Effector memory CD8-positive, alpha-beta T cell (primary cell): ENCODE measurements at regions not wholly inside any gene's neighbourhood (a gene's known extent, or its start where the extent isn't known, plus 50 kb on each side); places are given as distances from the start of the nearest gene placed in this dataset.
A peak's percentile ranks its signal among the peaks of the same experiment; 100 is the strongest.

Experiments
- ATAC-seq: fragments of 150-1000 bp; cut with Tn5 transposase; replicated peaks from 2 replicates; pipeline ENCODE4 v1.10.0; 2021; ENCODE audit warnings: mild to moderate bottlenecking, moderate library complexity
- DNase-seq, 3 experiments: peaks; one replicate each; pipeline ENCODE4 v3.0.0; 2021
- H3K27ac Mint-ChIP-seq, 2 donors: one replicate each; pipeline ENCODE4 v1.8.0; 2022; ENCODE audit warnings: mild to moderate bottlenecking in 2 of 2, mixed read lengths in 2 of 2, moderate library complexity in 2 of 2
- H3K27me3 Mint-ChIP-seq, 2 donors: one replicate each; pipeline ENCODE4 v1.8.0; 2022; ENCODE audit warnings: mixed read lengths in 2 of 2
- H3K36me3 Mint-ChIP-seq: one replicate; pipeline ENCODE4 v1.8.0; 2022; ENCODE audit warnings: mild to moderate bottlenecking, moderate library complexity, mixed read lengths; ENCODE audit not compliant: insufficient read depth
- H3K4me1 Mint-ChIP-seq, 2 donors: one replicate each; pipeline ENCODE4 v1.8.0; 2022; ENCODE audit warnings: low read depth in 2 of 2, mixed read lengths in 2 of 2
- H3K4me3 Mint-ChIP-seq, 2 donors: one replicate each; pipeline ENCODE4 v1.8.0; 2022; ENCODE audit warnings: mild to moderate bottlenecking in 2 of 2, mixed read lengths in 2 of 2, moderate library complexity in 2 of 2
- H3K9me3 Mint-ChIP-seq, 2 donors: one replicate each; pipeline ENCODE4 v1.8.0; 2022; ENCODE audit warnings: mixed read lengths in 2 of 2

- Mint-ChIP-seq H3K9me3 (no peaks in the 10 kb centered on the region), H3K4me3 (peak overlapping the region; percentile 40 to 85), H3K4me1 (peaks cover 48 to 52% of the 10 kb centered on the region in 2 donors), H3K27ac (peak overlapping the region; percentile 94 to 100), H3K36me3 (peaks cover 3% of the 10 kb centered on the region), H3K27me3 (no peaks in the 10 kb centered on the region)
- ATAC-seq (peak; percentile 35), DNase-seq (no peak)
These were observed 106.0 kb upstream of the TAF1B start for GRCh38 chr2:9737053-9737875.

- Mint-ChIP-seq H3K9me3 (no peaks in the 10 kb centered on the region), H3K4me1 (peaks cover 48 to 52% of the 10 kb centered on the region in 2 donors), H3K27me3 (no peaks in the 10 kb centered on the region), H3K27ac (peak overlapping the region; percentile 94 to 100), H3K36me3 (peaks cover 3% of the 10 kb centered on the region), H3K4me3 (peak overlapping the region; percentile 85 to 92)
- DNase-seq (no peak), ATAC-seq (no peak)
These were observed 105.2 kb upstream of the TAF1B start for GRCh38 chr2:9738062-9738461.

DNA sequence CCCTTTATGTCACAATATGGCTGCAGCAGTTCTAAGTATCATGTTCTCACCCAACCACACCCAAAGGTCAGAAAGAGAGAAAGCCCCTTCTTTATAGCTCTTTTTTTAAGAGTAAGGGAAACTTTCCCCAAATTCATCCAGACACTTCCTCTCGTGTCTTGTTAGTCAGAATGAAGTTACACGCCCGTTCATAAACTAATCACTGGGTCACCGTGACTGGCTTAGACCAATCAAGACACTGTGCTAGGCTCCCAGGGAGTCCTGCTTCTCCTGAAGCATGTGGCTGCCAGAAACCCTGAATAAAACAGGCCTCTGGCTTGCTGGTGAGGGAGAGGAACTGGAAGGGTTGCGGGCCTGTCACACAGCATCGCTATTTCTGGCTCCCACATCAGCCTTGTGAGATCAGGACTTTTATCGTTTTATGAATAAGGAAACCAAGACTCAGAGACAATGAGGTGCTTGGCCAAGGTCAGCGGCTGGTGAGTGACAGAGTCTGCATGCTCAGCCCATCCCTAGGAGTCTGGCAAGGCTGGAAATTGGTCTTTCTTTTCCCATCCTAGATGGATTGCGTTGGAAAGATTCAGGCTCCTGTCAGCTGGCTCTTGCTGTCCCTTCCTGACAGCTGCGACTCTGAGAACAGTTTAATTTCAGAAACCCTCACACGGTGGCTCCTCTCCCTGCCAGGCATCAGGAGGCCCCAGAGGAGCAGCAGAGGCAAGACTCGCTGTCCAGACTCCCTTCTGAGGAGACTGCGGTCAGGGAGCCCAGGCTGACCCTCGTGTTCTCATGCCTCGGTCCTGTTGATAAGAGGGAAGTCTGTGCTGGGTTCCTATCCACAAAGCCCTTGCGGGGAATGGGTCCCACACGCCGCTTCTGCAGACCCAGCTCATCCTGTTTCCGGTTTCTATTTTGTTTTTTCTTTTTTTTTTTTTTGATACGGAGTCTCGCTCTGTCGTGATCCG is 104.5 kb upstream of the TAF1B start:
- Mint-ChIP-seq H3K9me3 (no peaks in the 10 kb centered on the region), H3K27me3 (no peaks in the 10 kb centered on the region), H3K4me1 (peaks cover 48 to 56% of the 10 kb centered on the region in 2 donors), H3K36me3 (peaks cover 3% of the 10 kb centered on the region), H3K27ac (peak overlapping the region; percentile 94 to 100), H3K4me3 (peak overlapping the region; percentile 85 to 92)
- ATAC-seq (peak; percentile 12), DNase-seq (peak in 1 of 3 experiments; percentile 14)

- Mint-ChIP-seq H3K27ac (peak overlapping the region; percentile 94 to 100), H3K36me3 (peaks cover 3% of the 10 kb centered on the region), H3K4me1 (peaks cover 48 to 56% of the 10 kb centered on the region in 2 donors), H3K4me3 (peak overlapping the region; percentile 85 to 92), H3K9me3 (no peaks in the 10 kb centered on the region), H3K27me3 (no peaks in the 10 kb centered on the region)
- ATAC-seq (peak; percentile 77), DNase-seq (peak in 2 of 3 experiments; percentile 36 to 54)
These were observed 103.7 kb upstream of the TAF1B start for GRCh38 chr2:9739531-9739964.

GRCh38 chr2:9740382-9741073 is 102.7 kb upstream of the TAF1B start:
- no peaks in the 10 kb centered on the region for H3K9me3 Mint-ChIP-seq
- H3K27me3 Mint-ChIP-seq = no peaks in the 10 kb centered on the region
- H3K27ac Mint-ChIP-seq = peak overlapping the region; percentile 81 to 94
- peaks cover 3% of the 10 kb centered on the region for H3K36me3 Mint-ChIP-seq
- no peak for DNase-seq
- H3K4me3 Mint-ChIP-seq = no peak overlapping the region
- H3K4me1 Mint-ChIP-seq = peaks cover 46 to 48% of the 10 kb centered on the region in 2 donors
- ATAC-seq = no peak

GRCh38 chr2:9741110-9741509 is 102.2 kb upstream of the TAF1B start:
- Mint-ChIP-seq H3K4me3 (no peak overlapping the region), H3K27ac (peak overlapping the region in 1 of 2 donors; percentile 81)

GRCh38 chr2:9742601-9743000 is 100.7 kb upstream of the TAF1B start:
- Mint-ChIP-seq H3K27ac (no peak overlapping the region), H3K36me3 (peaks cover 3% of the 10 kb centered on the region), H3K4me3 (no peak overlapping the region), H3K9me3 (no peaks in the 10 kb centered on the region), H3K4me1 (peaks cover 28 to 34% of the 10 kb centered on the region in 2 donors), H3K27me3 (no peaks in the 10 kb centered on the region)
- ATAC-seq (no peak), DNase-seq (no peak)

More at GRCh38 chr2:9741110-9741509, 102.2 kb upstream of the TAF1B start:
- DNase-seq (no peak), ATAC-seq (no peak)
- Mint-ChIP-seq H3K27me3 (no peaks in the 10 kb centered on the region), H3K36me3 (peaks cover 3% of the 10 kb centered on the region), H3K9me3 (no peaks in the 10 kb centered on the region), H3K4me1 (peaks cover 40 to 42% of the 10 kb centered on the region in 2 donors)

DNA sequence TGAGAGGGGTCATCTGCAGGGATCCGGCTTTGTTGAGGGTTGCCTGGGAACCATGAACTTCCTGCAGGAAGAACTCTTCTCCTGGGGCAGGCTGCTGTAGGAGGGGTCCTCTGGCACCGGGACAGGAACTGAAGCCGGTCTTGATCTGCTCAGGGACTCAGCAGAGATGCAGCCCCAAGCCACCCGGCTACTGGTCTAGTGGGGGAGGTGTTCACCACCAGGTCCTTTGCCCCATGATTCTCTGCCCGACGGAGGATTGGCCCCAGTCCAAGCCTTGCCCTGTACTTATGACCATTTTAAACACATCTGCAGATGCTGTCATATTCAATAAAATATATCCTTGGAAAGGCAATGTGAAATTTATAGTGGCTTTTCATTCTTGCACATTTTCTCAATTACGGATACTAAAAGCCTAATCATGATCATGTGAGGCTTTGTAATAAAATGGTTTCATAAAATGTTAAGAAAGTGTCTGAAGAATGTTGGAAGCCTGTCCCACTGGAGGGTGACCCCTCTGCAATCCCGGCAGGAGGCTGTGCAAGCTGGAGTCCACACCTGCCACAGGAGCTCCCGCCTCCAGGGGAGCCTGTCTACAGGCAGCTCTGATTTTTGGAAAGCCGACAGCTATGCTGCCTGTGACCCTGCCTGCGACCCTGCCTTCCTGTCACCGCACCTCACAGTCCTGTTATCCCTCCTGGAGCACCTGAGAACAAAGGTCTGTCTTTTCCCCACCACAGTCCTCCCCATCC is 98.8 kb upstream of the TAF1B start:
- Mint-ChIP-seq H3K27me3 (no peaks in the 10 kb centered on the region), H3K36me3 (no peaks in the 10 kb centered on the region), H3K4me1 (peaks cover 14 to 19% of the 10 kb centered on the region in 2 donors), H3K9me3 (no peaks in the 10 kb centered on the region), H3K4me3 (no peak overlapping the region), H3K27ac (peak overlapping the region in 1 of 2 donors; percentile 54)
- ATAC-seq (no peak), DNase-seq (no peak)

GRCh38 chr2:9745153-9745899 is 97.9 kb upstream of the TAF1B start:
- no peak for DNase-seq
- H3K4me1 Mint-ChIP-seq = peaks cover 8 to 16% of the 10 kb centered on the region in 2 donors
- no peak for ATAC-seq
- H3K27me3 Mint-ChIP-seq = no peaks in the 10 kb centered on the region
- H3K9me3 Mint-ChIP-seq = no peaks in the 10 kb centered on the region
- no peak overlapping the region for H3K4me3 Mint-ChIP-seq
- no peaks in the 10 kb centered on the region for H3K36me3 Mint-ChIP-seq
- peak overlapping the region; percentile 23 to 54 for H3K27ac Mint-ChIP-seq

- DNase-seq = no peak
- Mint-ChIP-seq H3K27ac (no peak overlapping the region), H3K36me3 (peaks cover 4% of the 10 kb centered on the region), H3K27me3 (no peaks in the 10 kb centered on the region), H3K4me1 (peaks cover 26 to 29% of the 10 kb centered on the region in 2 donors), H3K9me3 (no peaks in the 10 kb centered on the region), H3K4me3 (no peak overlapping the region)
- ATAC-seq = no peak
These were observed 95.9 kb upstream of the TAF1B start for GRCh38 chr2:9747396-9747795.

DNA sequence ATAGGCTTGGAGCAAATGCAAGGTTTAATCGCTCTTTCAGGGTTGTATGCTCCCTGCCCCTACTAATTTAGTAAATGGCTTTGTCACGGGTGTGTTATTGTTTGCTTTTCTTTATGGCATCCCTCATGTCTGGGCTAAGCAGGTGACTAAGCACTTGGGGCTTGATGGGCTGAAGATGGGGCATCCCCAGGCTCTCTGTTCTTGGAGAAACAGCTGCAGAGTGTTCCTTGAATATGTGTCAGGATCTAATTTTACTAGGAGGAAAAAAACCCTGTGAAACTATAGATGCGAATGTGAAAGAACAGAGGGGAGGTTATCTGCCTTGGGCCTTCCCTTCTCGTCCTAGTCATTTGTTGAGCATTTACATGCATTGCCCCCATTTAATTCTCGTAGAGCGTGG is 94.7 kb upstream of the TAF1B start:
- ATAC-seq (no peak), DNase-seq (no peak)
- Mint-ChIP-seq H3K27me3 (no peaks in the 10 kb centered on the region), H3K27ac (peak overlapping the region in 1 of 2 donors; percentile 3), H3K4me1 (peaks cover 34 to 36% of the 10 kb centered on the region in 2 donors), H3K9me3 (no peaks in the 10 kb centered on the region), H3K36me3 (peaks cover 8% of the 10 kb centered on the region), H3K4me3 (no peak overlapping the region)
